Omental fat pad (tissue), 3 donors: ENCODE measurements at regions not wholly inside any gene's neighbourhood (a gene's known extent, or its start where the extent isn't known, plus 50 kb on each side); places are given as distances from the start of the nearest gene placed in this dataset.
"Not testable (repeated sequence)": the region's sequence is repeated elsewhere in the genome, so short reads cannot be mapped to it uniquely, and the experiment has no call there.

ENCODE experiments used
- ATAC-seq: fragments of 150-250 bp; one replicate; pipeline ENCODE4 v1.9.1; 2016; ENCODE audit warnings: mild to moderate bottlenecking, moderate library complexity; ENCODE audit not compliant: low FRiP score
- DNase-seq: peaks from one replicate; pipeline ENCODE4 v3.0.0-alpha.2; 2019; ENCODE audit warnings: low spot score
- CTCF ChIP-seq, 3 donors: fragments of 450-650 bp; IDR thresholded peaks; one replicate each; pipeline ENCODE4 v1.5.1; 2016 to 2017; ENCODE audit warnings: antibody characterized with exemption in 3 of 3, mild to moderate bottlenecking in 3 of 3, moderate library complexity in 2 of 3

GRCh38 chr4:23106516-23106915, 413.8 kb downstream of the GBA3 start:
- no peak for TF ChIP-seq CTCF (IDR thresholded peaks at IDR 0.05)
- ATAC-seq (no peak), DNase-seq (no peak)

- no peak for DNase-seq
- ATAC-seq = no peak
- TF ChIP-seq CTCF (IDR thresholded peaks at IDR 0.05) = no peak
Observed at GRCh38 chr4:23105759-23106370, 413.1 kb downstream of the GBA3 start.

GRCh38 chr4:23097251-23097650, 404.5 kb downstream of the GBA3 start:
- TF ChIP-seq CTCF (IDR thresholded peaks at IDR 0.05) = no peak
- DNase-seq (no peak), ATAC-seq (no peak)

- no peak for ATAC-seq
- DNase-seq = no peak
- no peak for TF ChIP-seq CTCF (IDR thresholded peaks at IDR 0.05)
Observed at GRCh38 chr4:23091711-23092110, 399.0 kb downstream of the GBA3 start.

GRCh38 chr4:23085249-23085568, 392.5 kb downstream of the GBA3 start:
- TF ChIP-seq CTCF (IDR thresholded peaks at IDR 0.05) = no peak
- DNase-seq = no peak
- no peak for ATAC-seq

GRCh38 chr4:23084559-23085248, 392.0 kb downstream of the GBA3 start:
- no peak for TF ChIP-seq CTCF (IDR thresholded peaks at IDR 0.05)
- DNase-seq (no peak), ATAC-seq (no peak)

- no peak for TF ChIP-seq CTCF (IDR thresholded peaks at IDR 0.05)
- ATAC-seq = no peak
- DNase-seq = no peak
Observed at GRCh38 chr4:23083391-23083790, 390.7 kb downstream of the GBA3 start.

GRCh38 chr4:23080171-23080570, 387.4 kb downstream of the GBA3 start:
- not testable (repeated sequence) for ATAC-seq, DNase-seq
